Rectal smooth muscle tissue (tissue), 1 donor: ENCODE measurements at regions not wholly inside any gene's neighbourhood (a gene's known extent, or its start where the extent isn't known, plus 50 kb on each side); places are given as distances from the start of the nearest gene placed in this dataset.

Experiments used
- H3K27ac ChIP-seq: one replicate; pipeline ENCODE4 v1.7.0; 2013; ENCODE audit warnings: low read depth, low read length, inconsistent platforms
- H3K27me3 ChIP-seq: one replicate; pipeline ENCODE4 v1.7.0; 2013; ENCODE audit warnings: low read length; ENCODE audit not compliant: control insufficient read depth, insufficient read depth
- H3K36me3 ChIP-seq: one replicate; pipeline ENCODE4 v1.7.0; 2013; ENCODE audit warnings: low read length; ENCODE audit not compliant: control insufficient read depth, insufficient read depth
- H3K4me1 ChIP-seq: one replicate; pipeline ENCODE4 v1.7.0; 2013; ENCODE audit warnings: low read length; ENCODE audit not compliant: control insufficient read depth, insufficient read depth
- H3K4me3 ChIP-seq: one replicate; pipeline ENCODE4 v1.7.0; 2013; ENCODE audit warnings: low read length
- H3K9ac ChIP-seq: one replicate; pipeline ENCODE4 v1.7.0; 2013; ENCODE audit warnings: low read length

DNA sequence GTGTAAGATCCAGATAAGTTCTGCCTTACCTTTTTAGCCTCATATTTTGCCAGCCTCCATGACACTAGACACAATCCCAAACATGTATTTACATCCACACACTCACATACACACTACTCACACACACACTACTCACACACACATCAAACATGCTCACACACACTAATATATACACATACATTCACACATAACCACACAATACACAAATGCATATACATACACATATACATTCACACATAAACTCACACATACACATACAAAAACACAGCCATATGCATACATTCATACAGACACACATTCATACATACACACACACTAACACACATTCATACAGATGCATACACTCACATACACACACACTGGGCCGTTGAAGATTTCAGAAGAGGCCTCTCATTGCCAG lies 109.5 kb downstream of the MAIP1 start:
- H3K27me3 ChIP-seq = peaks cover 2% of the 10 kb centered on the region
- H3K9ac ChIP-seq = no peak overlapping the region
- no peak overlapping the region for H3K4me3 ChIP-seq
- H3K4me1 ChIP-seq = no peaks in the 10 kb centered on the region
- H3K36me3 ChIP-seq = no peaks in the 10 kb centered on the region
- no peak overlapping the region for H3K27ac ChIP-seq

DNA sequence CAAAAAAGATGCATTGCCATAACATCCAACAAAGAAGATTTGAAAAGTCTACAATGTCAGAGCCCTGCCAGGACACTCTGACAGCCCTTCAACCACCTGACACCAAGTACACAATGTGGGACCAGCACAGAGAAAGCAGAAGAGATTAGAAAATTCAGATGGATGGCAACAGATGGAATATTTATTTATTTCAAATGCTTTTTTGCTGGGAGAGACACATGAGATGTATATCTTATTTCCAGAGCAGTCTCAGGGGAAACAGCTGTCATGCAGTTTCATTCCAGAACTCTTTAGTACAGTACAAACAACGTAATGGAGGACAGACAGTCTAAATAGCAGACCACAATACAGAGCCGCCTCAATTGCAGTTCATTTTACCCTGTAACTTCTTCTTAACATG lies 110.1 kb downstream of the MAIP1 start:
- no peak overlapping the region for H3K27ac ChIP-seq
- H3K4me3 ChIP-seq = no peak overlapping the region
- H3K27me3 ChIP-seq = peaks cover 2% of the 10 kb centered on the region
- H3K36me3 ChIP-seq = no peaks in the 10 kb centered on the region
- H3K4me1 ChIP-seq = no peaks in the 10 kb centered on the region
- H3K9ac ChIP-seq = no peak overlapping the region

DNA sequence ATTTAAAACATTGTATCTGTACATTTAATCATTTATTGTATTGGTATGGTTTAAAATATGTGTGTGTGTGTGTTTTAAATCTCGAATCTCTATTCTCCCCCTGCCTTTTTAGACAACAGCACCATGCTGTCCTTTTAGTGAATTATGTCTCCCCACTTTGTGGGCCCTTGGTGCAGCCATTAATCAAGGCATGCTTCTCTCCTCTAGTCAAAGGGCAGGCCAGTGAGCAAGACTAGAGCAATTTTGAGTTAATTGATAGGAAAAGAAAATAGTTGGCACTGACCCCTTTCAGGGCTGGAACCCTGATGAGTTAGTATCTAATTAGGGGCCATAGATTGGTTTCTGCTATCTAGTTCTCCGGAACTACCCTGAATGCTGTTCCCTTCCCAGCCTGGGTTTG lies 111.0 kb downstream of the MAIP1 start:
- H3K4me3 ChIP-seq = no peak overlapping the region
- no peak overlapping the region for H3K9ac ChIP-seq
- H3K27me3 ChIP-seq = peaks cover 2% of the 10 kb centered on the region
- no peaks in the 10 kb centered on the region for H3K36me3 ChIP-seq
- H3K27ac ChIP-seq = no peak overlapping the region
- no peaks in the 10 kb centered on the region for H3K4me1 ChIP-seq

DNA sequence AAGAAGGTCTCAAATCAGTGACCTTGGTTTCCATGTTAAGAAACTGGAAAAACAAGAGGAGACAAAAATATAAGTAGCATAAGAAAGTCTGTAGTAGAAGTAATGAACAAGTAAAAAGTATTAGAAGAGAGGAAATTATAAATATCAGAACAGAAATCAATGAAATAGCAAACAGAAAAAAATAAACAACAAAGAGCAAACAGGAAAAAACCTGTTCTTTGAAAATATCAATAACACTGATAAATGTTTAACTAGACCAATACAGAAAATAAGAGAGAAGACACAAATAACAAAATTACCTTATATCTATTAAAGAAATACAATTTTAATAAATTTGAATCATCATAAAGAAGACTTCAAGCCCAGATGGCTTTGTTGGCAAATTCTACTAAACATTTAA lies 113.3 kb downstream of the MAIP1 start:
- no peak overlapping the region for H3K9ac ChIP-seq
- no peaks in the 10 kb centered on the region for H3K4me1 ChIP-seq
- H3K27ac ChIP-seq = no peak overlapping the region
- H3K27me3 ChIP-seq = no peaks in the 10 kb centered on the region
- no peak overlapping the region for H3K4me3 ChIP-seq
- H3K36me3 ChIP-seq = no peaks in the 10 kb centered on the region

DNA sequence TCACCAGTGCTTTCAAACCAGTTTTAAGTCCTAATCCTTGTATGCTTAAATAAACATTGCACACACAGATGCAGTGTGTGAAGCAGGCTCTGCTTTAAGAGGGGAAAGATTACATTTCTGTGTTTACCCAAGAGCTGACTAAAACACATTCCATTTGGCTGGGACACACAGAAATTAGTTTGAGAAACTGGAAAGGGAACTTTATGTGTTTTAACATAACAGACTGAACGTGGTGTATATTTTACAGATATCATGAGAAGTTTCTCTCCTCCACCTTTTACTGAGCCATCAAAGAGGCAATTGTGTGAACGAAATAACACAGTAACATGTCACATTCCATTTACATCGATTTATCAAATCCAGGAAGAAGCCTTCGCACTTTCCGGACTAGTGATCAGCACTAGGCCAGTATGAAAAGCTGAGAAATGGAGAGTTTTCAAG lies 121.8 kb downstream of the MAIP1 start:
- H3K27ac ChIP-seq = no peak overlapping the region
- no peaks in the 10 kb centered on the region for H3K27me3 ChIP-seq
- H3K36me3 ChIP-seq = no peaks in the 10 kb centered on the region
- no peaks in the 10 kb centered on the region for H3K4me1 ChIP-seq
- H3K9ac ChIP-seq = no peak overlapping the region
- H3K4me3 ChIP-seq = no peak overlapping the region

DNA sequence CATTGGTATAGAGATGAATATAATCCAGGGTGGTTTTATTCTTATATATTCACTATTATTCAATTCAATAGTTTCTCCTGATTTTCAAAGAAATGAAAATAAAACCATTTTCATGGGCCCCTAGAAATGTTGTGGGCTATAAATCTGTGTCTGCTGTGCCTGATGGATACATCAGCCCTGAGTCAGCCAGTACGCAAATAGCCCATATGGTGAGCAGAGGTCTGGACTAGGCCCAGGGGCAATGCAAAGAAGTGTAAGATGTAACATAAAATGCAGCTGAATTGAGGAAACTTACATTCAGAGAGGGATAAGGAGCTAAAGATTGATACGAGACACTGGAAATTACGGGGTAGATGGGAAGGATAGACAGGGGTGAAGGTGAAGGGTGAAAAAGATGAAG lies 122.5 kb downstream of the MAIP1 start:
- Histone ChIP-seq H3K36me3 (no peaks in the 10 kb centered on the region), H3K9ac (no peak overlapping the region), H3K27ac (no peak overlapping the region), H3K4me3 (no peak overlapping the region), H3K4me1 (no peaks in the 10 kb centered on the region), H3K27me3 (no peaks in the 10 kb centered on the region)

DNA sequence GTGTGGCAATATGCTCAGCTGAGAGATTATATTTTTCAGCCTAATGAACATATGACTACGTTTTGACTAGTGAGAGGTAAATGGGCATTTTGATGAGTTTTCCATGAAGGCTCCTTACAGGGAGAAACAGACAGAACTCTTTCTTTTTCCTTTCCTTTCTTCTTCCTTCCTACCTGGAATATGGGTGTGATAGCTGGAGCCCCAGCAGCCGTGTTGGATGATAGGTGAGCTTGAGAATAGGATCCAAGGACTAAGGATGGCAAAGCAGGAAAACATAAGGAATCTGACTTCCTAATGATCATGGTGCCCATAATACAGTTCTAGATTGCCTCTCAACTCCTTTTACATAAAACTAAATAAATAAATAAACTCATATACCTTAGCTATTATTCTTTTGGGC lies 124.0 kb downstream of the MAIP1 start:
- no peaks in the 10 kb centered on the region for H3K36me3 ChIP-seq
- no peak overlapping the region for H3K9ac ChIP-seq
- H3K27ac ChIP-seq = no peak overlapping the region
- H3K27me3 ChIP-seq = no peaks in the 10 kb centered on the region
- H3K4me3 ChIP-seq = no peak overlapping the region
- no peaks in the 10 kb centered on the region for H3K4me1 ChIP-seq

DNA sequence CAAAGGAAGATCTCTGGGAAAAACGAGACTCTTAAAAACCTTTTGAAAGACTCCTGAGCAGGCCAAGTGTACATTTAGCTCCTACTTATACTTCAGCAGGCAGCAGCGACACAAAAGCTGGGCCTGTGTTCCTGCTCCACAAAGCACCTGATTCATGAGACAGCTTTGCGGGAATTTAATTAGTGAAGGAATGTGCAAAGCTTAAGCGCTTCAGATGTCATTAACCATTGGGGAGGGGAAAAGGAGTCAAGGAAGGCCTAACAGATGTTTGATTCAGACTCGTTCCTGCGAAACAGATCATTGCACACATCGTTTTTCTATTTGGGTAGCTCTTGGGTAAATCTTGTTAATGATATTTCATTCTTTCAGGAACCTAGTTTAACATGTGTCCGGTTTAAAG lies 125.9 kb downstream of the MAIP1 start:
- H3K4me3 ChIP-seq = no peak overlapping the region
- no peak overlapping the region for H3K27ac ChIP-seq
- no peaks in the 10 kb centered on the region for H3K27me3 ChIP-seq
- H3K36me3 ChIP-seq = no peaks in the 10 kb centered on the region
- H3K9ac ChIP-seq = no peak overlapping the region
- no peaks in the 10 kb centered on the region for H3K4me1 ChIP-seq

DNA sequence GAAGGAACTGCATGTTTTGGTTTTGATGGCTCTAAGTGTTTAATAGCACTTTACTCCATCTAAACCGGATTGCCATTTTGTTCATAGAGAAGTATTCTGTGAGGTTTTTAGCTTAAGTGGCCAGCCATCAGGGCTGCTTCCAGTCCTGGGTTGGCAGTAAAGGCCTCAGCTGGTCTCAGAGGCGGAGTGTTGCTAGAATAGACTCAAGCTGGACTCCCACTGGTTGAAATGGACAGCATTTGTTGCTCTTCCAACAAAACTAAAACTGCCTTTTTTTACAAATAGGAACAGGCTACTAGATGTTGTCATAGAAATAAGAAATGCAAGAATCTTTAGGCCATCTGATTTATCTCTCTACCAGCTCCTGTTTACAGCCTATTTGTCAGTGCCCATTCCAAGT lies 126.4 kb downstream of the MAIP1 start:
- no peak overlapping the region for H3K4me3 ChIP-seq
- H3K4me1 ChIP-seq = no peaks in the 10 kb centered on the region
- H3K27ac ChIP-seq = no peak overlapping the region
- H3K27me3 ChIP-seq = no peaks in the 10 kb centered on the region
- H3K36me3 ChIP-seq = no peaks in the 10 kb centered on the region
- no peak overlapping the region for H3K9ac ChIP-seq

DNA sequence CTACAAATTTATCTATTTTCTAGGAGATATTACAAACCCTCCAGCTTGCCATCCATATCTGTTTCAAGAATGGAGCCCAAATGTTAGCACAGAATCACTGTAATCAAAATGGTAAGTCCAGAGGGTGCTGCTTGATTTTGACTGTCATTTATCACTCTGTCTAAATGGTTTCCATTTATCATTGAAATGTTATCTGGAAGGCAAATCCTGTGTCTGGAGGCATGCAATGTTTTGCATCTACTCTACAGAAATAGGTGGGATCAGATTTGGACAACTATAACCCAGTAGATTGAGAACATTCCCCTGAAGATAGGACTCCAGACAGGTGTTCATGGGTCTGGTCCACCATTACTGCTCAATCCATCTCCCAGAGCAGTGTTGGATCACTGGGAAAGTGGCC lies 128.7 kb downstream of the MAIP1 start:
- H3K27ac ChIP-seq = no peak overlapping the region
- H3K4me1 ChIP-seq = no peaks in the 10 kb centered on the region
- no peaks in the 10 kb centered on the region for H3K27me3 ChIP-seq
- H3K4me3 ChIP-seq = no peak overlapping the region
- no peaks in the 10 kb centered on the region for H3K36me3 ChIP-seq
- H3K9ac ChIP-seq = no peak overlapping the region

DNA sequence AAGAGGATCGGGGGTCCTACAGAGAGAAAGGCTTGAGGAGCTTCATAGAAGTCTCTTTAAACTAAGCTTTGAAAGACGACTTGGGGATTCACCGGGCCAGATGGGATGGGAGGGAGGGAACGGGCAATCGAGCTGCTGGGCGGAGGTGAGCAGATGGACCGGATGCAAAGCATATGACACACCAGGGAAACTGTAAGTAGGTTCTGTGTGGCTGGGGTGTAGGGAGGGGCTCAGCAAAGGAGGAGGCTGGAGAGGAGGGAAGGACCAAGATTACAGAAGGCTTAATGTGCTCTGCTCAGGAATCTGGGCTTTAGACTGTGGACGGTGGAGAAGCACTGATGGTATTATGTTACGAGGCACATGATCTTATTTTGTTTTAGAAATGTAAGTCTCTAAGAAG lies 131.5 kb downstream of the MAIP1 start:
- Histone ChIP-seq H3K27ac (no peak overlapping the region), H3K27me3 (no peaks in the 10 kb centered on the region), H3K36me3 (no peaks in the 10 kb centered on the region), H3K4me3 (no peak overlapping the region), H3K9ac (no peak overlapping the region), H3K4me1 (no peaks in the 10 kb centered on the region)

DNA sequence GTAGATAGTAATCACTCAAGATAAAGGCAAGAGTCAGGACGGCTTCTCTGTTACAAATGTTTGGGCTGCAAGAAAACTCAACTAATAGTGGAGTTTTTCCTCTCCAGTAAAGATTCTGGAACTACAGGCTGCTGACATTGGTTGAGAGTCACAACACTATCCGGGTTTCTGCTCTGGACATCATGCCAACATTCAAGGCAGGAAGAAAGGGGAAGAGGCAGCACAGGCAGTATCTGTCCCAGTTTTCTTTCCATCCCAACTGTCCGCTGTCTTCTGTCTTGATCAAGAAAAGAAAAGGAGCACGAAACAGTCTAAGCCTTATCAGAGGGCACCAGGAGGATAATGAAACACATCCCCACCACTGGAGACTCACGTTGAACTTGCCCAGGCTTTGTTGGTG lies 132.1 kb downstream of the MAIP1 start:
- H3K27ac ChIP-seq = no peak overlapping the region
- no peaks in the 10 kb centered on the region for H3K36me3 ChIP-seq
- H3K4me3 ChIP-seq = no peak overlapping the region
- no peak overlapping the region for H3K9ac ChIP-seq
- no peaks in the 10 kb centered on the region for H3K27me3 ChIP-seq
- no peaks in the 10 kb centered on the region for H3K4me1 ChIP-seq

DNA sequence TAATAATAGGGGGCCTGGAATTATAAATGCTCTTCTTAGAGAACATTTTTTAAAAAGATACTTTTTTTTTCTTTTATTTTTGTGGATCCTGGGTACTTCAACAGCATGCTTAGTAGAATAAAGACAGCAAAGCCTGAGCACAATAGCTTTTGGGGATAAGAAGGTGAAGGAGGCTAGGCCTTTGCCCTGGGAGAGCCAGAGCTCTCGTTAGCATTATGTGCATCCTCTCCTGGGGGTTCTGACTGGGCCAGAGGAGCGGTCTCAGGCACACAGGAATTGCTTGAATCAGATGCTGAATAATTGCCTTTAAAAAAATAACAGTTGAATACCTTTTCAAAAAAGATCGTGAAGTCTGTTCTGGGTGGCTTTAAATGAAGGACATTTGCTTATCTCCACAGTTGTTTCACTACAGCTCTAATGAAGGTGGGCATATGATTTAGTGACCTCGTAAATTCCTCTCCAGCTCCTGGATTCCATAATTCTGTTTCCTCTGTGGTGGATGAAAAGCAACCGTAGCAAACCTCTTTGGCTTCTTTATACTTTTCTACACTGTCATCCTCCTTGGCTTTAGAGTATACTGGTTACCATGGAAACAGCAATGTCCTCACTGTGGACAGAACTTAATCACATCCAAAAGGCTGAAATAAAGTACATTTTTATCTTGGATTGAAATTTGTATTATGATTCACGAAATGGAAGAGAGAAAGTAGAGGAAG lies 133.8 kb downstream of the MAIP1 start:
- Histone ChIP-seq H3K4me3 (no peak overlapping the region), H3K27ac (no peak overlapping the region)

More for the DNA sequence above, 133.8 kb downstream of the MAIP1 start:
- no peaks in the 10 kb centered on the region for H3K27me3 ChIP-seq
- H3K4me1 ChIP-seq = no peaks in the 10 kb centered on the region
- no peak overlapping the region for H3K9ac ChIP-seq
- H3K36me3 ChIP-seq = no peaks in the 10 kb centered on the region
